ENCODE measurements at regions not wholly inside any gene's neighbourhood (a gene's known extent, or its start where the extent isn't known, plus 50 kb on each side); places are given as distances from the start of the nearest gene placed in this dataset.

DNA sequence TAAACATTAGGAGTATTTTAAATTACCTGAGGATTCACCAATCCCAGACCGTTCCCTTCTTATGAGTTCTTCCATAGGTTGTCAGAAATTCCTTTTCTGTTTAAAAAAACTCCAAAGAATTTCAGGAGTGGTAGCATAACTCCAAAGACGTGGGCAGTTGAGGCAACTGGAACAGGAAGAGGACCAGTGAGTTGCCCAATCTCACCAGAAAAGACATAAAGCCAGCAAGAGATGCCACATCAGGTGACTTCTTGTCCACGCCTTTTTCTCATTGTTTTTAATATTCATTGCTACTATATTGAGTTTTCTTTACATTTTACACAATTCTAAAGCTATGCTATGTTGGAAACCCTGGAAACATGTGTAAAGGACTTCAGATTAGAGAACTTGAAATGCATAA lies 88.1 kb upstream of the JAK1 start:
- TF ChIP-seq, protein P1, sequence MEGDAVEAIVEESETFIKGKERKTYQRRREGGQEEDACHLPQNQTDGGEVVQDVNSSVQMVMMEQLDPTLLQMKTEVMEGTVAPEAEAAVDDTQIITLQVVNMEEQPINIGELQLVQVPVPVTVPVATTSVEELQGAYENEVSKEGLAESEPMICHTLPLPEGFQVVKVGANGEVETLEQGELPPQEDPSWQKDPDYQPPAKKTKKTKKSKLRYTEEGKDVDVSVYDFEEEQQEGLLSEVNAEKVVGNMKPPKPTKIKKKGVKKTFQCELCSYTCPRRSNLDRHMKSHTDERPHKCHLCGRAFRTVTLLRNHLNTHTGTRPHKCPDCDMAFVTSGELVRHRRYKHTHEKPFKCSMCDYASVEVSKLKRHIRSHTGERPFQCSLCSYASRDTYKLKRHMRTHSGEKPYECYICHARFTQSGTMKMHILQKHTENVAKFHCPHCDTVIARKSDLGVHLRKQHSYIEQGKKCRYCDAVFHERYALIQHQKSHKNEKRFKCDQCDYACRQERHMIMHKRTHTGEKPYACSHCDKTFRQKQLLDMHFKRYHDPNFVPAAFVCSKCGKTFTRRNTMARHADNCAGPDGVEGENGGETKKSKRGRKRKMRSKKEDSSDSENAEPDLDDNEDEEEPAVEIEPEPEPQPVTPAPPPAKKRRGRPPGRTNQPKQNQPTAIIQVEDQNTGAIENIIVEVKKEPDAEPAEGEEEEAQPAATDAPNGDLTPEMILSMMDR (IDR thresholded peaks at IDR 0.05): no peak
- no peak for TF ChIP-seq EZH2 (IDR thresholded peaks at IDR 0.05; ENCODE audit: borderline replicate concordance, insufficient read depth, low read depth, low read length, poor library complexity, severe bottlenecking)
